ENCODE measurements at regions not wholly inside any gene's neighbourhood (a gene's known extent, or its start where the extent isn't known, plus 50 kb on each side); places are given as distances from the start of the nearest gene placed in this dataset.

DNA sequence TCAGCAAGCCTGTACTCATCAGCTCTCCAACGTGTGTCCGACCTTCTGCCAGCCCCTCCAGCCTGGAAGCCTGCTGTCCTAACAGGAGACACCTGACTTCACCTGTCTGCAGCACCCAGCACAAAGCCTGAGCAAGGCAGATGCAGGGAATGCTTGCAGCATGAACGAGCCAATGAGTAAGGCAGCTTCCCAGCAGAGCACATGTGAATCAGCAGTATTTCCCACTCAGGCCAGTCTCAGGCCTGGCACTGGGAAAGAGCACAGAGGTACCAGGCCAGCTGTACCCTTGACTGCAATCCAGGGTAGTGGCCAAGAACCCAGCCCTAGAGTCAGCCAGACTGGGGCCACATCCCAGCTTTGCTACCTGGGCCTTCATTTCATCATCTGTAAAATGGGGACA is 120.8 kb downstream of the MAFB start:
- no peak for TF ChIP-seq POLR2AphosphoS5 (IDR thresholded peaks at IDR 0.05)
- no peak for TF ChIP-seq EP300 (IDR thresholded peaks at IDR 0.05)
